ENCODE measurements at regions not wholly inside any gene's neighbourhood (a gene's known extent, or its start where the extent isn't known, plus 50 kb on each side); places are given as distances from the start of the nearest gene placed in this dataset.

- no peak overlapping the region for H3K9ac ChIP-seq (ENCODE audit: insufficient read depth, low read depth, low read length)
- BruUV-seq (replicated peaks), result no TSS peak
- no peak overlapping the region for H3K4me2 ChIP-seq (ENCODE audit: low read depth, low read length)
- no peak overlapping the region for H3K4me3 ChIP-seq (replicated peaks in 1 of 3; ENCODE audit: insufficient read depth in 1 of 3, low read depth in 2 of 3, low read length in 3 of 3)
- peaks cover 31% of the 10 kb centered on the region for H3K9me3 ChIP-seq (ENCODE audit: low read length)
- in situ Hi-C loops (cut with HindIII; ENCODE audit: extremely low pct_ligation_motif_present, low pct_unique_long_range_greater_than_20kb) (no loop called here), intact Hi-C loops (cut with micrococcal nuclease; ENCODE audit: unreplicated experiment) (no loop called here)
- no peaks in the 10 kb centered on the region for H3K27me3 ChIP-seq (ENCODE audit: control insufficient read depth in 1 of 2, insufficient read depth in 2 of 2, low read length in 2 of 2)
- no peak overlapping the region for H3K27ac ChIP-seq (ENCODE audit: extremely low read length, insufficient read depth, low read length)
- POLR2A ChIA-PET, result no interaction called here
- FAIRE-seq (no peak), DNase-seq (ENCODE audit: low spot score) (no peak), ATAC-seq (no peak)
- TF ChIP-seq ZNF747 (CRISPR knock-in tag; IDR thresholded peaks at IDR 0.05; ENCODE audit: borderline replicate concordance) (no peak), MIXL1 (CRISPR knock-in tag; IDR thresholded peaks at IDR 0.05) (no peak), SMYD3 (CRISPR knock-in tag; IDR thresholded peaks at IDR 0.05) (no peak), KDM5B (CRISPR knock-in tag; IDR thresholded peaks at IDR 0.05; ENCODE audit: borderline replicate concordance) (no peak), PAF1 (CRISPR knock-in tag; IDR thresholded peaks at IDR 0.05) (no peak), ZNF589 (CRISPR knock-in tag; conservative IDR thresholded peaks at IDR 0.05) (no peak), MAX (IDR thresholded peaks at IDR 0.05) (no peak), ZNF772 (CRISPR knock-in tag; IDR thresholded peaks at IDR 0.05) (no peak), ZBTB25 (CRISPR knock-in tag; IDR thresholded peaks at IDR 0.05) (no peak), ZNF75D (CRISPR knock-in tag; IDR thresholded peaks at IDR 0.05; ENCODE audit: borderline replicate concordance) (no peak), ZNF343 (CRISPR knock-in tag; IDR thresholded peaks at IDR 0.05) (no peak), NFE2L1 (CRISPR knock-in tag; IDR thresholded peaks at IDR 0.05; ENCODE audit: borderline replicate concordance) (no peak), ASH2L (IDR thresholded peaks at IDR 0.05; ENCODE audit: insufficient read length, low read depth, low read length) (no peak), ONECUT2 (CRISPR knock-in tag; IDR thresholded peaks at IDR 0.05) (no peak), MXI1 (IDR thresholded peaks at IDR 0.05; ENCODE audit: borderline replicate concordance, low read depth, low read length) (no peak), ZNF557 (CRISPR knock-in tag; IDR thresholded peaks at IDR 0.05) (no peak), ZNF883 (CRISPR knock-in tag; IDR thresholded peaks at IDR 0.05; ENCODE audit: not compliant biosample characterization) (no peak), YEATS4 (CRISPR knock-in tag; IDR thresholded peaks at IDR 0.05; ENCODE audit: borderline replicate concordance) (no peak), POLR2AphosphoS5 (IDR thresholded peaks at IDR 0.05; ENCODE audit: low read depth, low read length) (no peak), HHEX (CRISPR knock-in tag; IDR thresholded peaks at IDR 0.05) (no peak)
- 0% methylated on average over 3 of the region's 3 CpGs for WGBS (ENCODE audit: low lambda C conversion rate)
- no peak overlapping the region for H2AFZ ChIP-seq (ENCODE audit: low read length)
- no peaks in the 10 kb centered on the region for H3K79me2 ChIP-seq (ENCODE audit: insufficient read depth, low read length)
- H4K20me1 ChIP-seq (ENCODE audit: insufficient read depth, low read length), result no peaks in the 10 kb centered on the region
- CTCF ChIA-PET (ENCODE audit: low intra/inter-chr PET ratio, low total read pairs), result no interaction called here
- H3K36me3 ChIP-seq (replicated peaks in 1 of 2; ENCODE audit: control insufficient read depth in 1 of 2, insufficient read depth in 2 of 2, low read length in 2 of 2), result no peaks in the 10 kb centered on the region
- H3K4me1 ChIP-seq (ENCODE audit: insufficient read depth, low read length), result no peaks in the 10 kb centered on the region
These were observed 609.9 kb downstream of the DNAJB9 start for GRCh38 chr7:109179601-109180000.
